ENCODE measurements at regions not wholly inside any gene's neighbourhood (a gene's known extent, or its start where the extent isn't known, plus 50 kb on each side); places are given as distances from the start of the nearest gene placed in this dataset.

- Histone ChIP-seq H3K9me3 (no peaks in the 10 kb centered on the region), H3K36me3 (no peaks in the 10 kb centered on the region), H3K4me1 (no peaks in the 10 kb centered on the region), H3K27me3 (replicated peaks in 1 of 7) (no peaks in the 10 kb centered on the region), H3K4me3 (no peak overlapping the region), H3K27ac (peak overlapping the region in 3 of 8 donors; percentile 7 to 31 (median 29))
- TF ChIP-seq, protein P1, sequence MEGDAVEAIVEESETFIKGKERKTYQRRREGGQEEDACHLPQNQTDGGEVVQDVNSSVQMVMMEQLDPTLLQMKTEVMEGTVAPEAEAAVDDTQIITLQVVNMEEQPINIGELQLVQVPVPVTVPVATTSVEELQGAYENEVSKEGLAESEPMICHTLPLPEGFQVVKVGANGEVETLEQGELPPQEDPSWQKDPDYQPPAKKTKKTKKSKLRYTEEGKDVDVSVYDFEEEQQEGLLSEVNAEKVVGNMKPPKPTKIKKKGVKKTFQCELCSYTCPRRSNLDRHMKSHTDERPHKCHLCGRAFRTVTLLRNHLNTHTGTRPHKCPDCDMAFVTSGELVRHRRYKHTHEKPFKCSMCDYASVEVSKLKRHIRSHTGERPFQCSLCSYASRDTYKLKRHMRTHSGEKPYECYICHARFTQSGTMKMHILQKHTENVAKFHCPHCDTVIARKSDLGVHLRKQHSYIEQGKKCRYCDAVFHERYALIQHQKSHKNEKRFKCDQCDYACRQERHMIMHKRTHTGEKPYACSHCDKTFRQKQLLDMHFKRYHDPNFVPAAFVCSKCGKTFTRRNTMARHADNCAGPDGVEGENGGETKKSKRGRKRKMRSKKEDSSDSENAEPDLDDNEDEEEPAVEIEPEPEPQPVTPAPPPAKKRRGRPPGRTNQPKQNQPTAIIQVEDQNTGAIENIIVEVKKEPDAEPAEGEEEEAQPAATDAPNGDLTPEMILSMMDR (IDR thresholded peaks at IDR 0.05 in 8 of 11, conservative IDR thresholded peaks at IDR 0.05 in 3 of 11), result no peak
- TF ChIP-seq POLR2A (IDR thresholded peaks at IDR 0.05), result no peak
- no peak for DNase-seq
- intact Hi-C loops (cut with DNase I; ENCODE audit: low total_unique reads), result no loop called here
Observed at GRCh38 chr10:91061187-91061586, 140.3 kb upstream of the ANKRD1 start.

- Histone ChIP-seq H3K27me3 (replicated peaks in 1 of 7) (no peaks in the 10 kb centered on the region), H3K4me1 (no peaks in the 10 kb centered on the region), H3K4me3 (no peak overlapping the region), H3K9me3 (no peaks in the 10 kb centered on the region), H3K27ac (peak overlapping the region in 3 of 8 donors; percentile 29 to 48 (median 31)), H3K36me3 (no peaks in the 10 kb centered on the region)
- 59 to 74% (median 71%) methylated on average over 2 of the region's 2 CpGs for WGBS, 5 donors
- intact Hi-C loops (cut with DNase I; ENCODE audit: low total_unique reads), result no loop called here
- TF ChIP-seq, protein P1 (IDR thresholded peaks at IDR 0.05 in 8 of 11, conservative IDR thresholded peaks at IDR 0.05 in 3 of 11), result no peak
- TF ChIP-seq POLR2AphosphoS5 (IDR thresholded peaks at IDR 0.05) (no peak), POLR2A (IDR thresholded peaks at IDR 0.05) (no peak)
- DNase-seq, result no peak
Observed at GRCh38 chr10:91061608-91062007, 140.7 kb upstream of the ANKRD1 start.

DNA sequence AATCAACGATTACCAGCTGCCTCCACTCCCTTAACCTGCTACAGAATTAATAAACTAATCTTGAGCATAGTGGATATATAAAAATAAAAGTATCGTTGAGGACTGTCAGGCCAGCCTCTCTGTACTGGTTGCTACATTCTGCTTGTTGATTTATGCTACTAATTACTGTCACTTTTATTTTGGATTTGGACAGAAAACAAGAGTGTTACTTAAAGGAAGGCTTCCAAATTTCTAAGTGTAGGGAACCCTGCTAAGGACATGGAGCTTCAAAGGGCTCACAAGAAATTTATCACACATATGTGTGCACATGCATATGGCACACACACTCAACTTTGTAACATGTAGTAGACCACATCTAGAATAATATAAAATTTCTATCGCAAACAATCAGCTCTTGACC, 141.2 kb upstream of the ANKRD1 start:
- 76 to 88% (median 85%) methylated on average over 3 of the region's 3 CpGs for WGBS, 5 donors
- peak overlapping the region in 3 of 8 donors; percentile 12 to 48 (median 31) for H3K27ac ChIP-seq
- intact Hi-C loops (cut with DNase I; ENCODE audit: low total_unique reads), result no loop called here

GRCh38 chr10:91071786-91072185, 148.7 kb upstream of the PCGF5 start:
- H3K4me1 ChIP-seq, result peaks cover 0 to 10% (median 1%) of the 10 kb centered on the region in 6 donors
- H3K27me3 ChIP-seq (replicated peaks in 1 of 7), result no peaks in the 10 kb centered on the region
- intact Hi-C loops (cut with DNase I; ENCODE audit: low total_unique reads), result no loop called here
- H3K4me3 ChIP-seq, result no peak overlapping the region
- TF ChIP-seq, protein P1 (IDR thresholded peaks at IDR 0.05 in 8 of 11, conservative IDR thresholded peaks at IDR 0.05 in 3 of 11), result no peak
- no peak for TF ChIP-seq POLR2A (IDR thresholded peaks at IDR 0.05)
- TF ChIP-seq POLR2AphosphoS5 (IDR thresholded peaks at IDR 0.05), result no peak
- H3K27ac ChIP-seq, result no peak overlapping the region
- H3K9me3 ChIP-seq, result no peaks in the 10 kb centered on the region
- no peaks in the 10 kb centered on the region for H3K36me3 ChIP-seq
- 44 to 97% (median 94%) methylated on average over 1 of the region's 1 CpG for WGBS, 5 donors
- no peak for DNase-seq

More for the DNA sequence above, 141.2 kb upstream of the ANKRD1 start:
- Histone ChIP-seq H3K9me3 (no peaks in the 10 kb centered on the region), H3K36me3 (no peaks in the 10 kb centered on the region), H3K4me1 (no peaks in the 10 kb centered on the region), H3K4me3 (no peak overlapping the region), H3K27me3 (replicated peaks in 1 of 7) (no peaks in the 10 kb centered on the region)
- TF ChIP-seq POLR2AphosphoS5 (IDR thresholded peaks at IDR 0.05) (no peak), POLR2A (IDR thresholded peaks at IDR 0.05) (no peak)
- TF ChIP-seq, protein P1 (IDR thresholded peaks at IDR 0.05 in 8 of 11, conservative IDR thresholded peaks at IDR 0.05 in 3 of 11), result no peak
- DNase-seq, result no peak
